Left lung (tissue), 4 donors: ENCODE measurements at regions not wholly inside any gene's neighbourhood (a gene's known extent, or its start where the extent isn't known, plus 50 kb on each side); places are given as distances from the start of the nearest gene placed in this dataset.
A peak's percentile ranks its signal among the peaks of the same experiment; 100 is the strongest.

Experiments used
- ATAC-seq: fragments of 200-7000 bp; cut with Tn5 transposase; one replicate; pipeline ENCODE4 v1.9.1; 2020; ENCODE audit warnings: moderate library complexity
- DNase-seq, 4 donors: peaks; one replicate each; pipeline ENCODE4 v3.0.0-alpha.2; 2013 to 2020
- H3K27ac ChIP-seq, 2 donors: fragments of 200-600 bp; sonication (generic) in 1 of 2; one replicate each; pipeline versions ENCODE4 v1.5.0 to v1.8.0; 2020 to 2021
- H3K27me3 ChIP-seq, 2 donors: fragments of 200-600 bp; sonication (generic) in 1 of 2; one replicate each; pipeline versions ENCODE4 v1.5.0 to v1.8.0; 2020 to 2021
- H3K36me3 ChIP-seq, 2 donors: fragments of 200-600 bp; sonication (generic) in 1 of 2; one replicate each; pipeline versions ENCODE4 v1.5.0 to v1.8.0; 2020 to 2021
- H3K4me1 ChIP-seq, 2 donors: fragments of 200-600 bp; one replicate each; pipeline ENCODE4 v1.8.0; 2021
- H3K4me3 ChIP-seq, 2 donors: fragments of 200-600 bp; sonication (generic) in 1 of 2; one replicate each; pipeline versions ENCODE4 v1.5.0 to v1.8.0; 2020 to 2021; ENCODE audit warnings: mild to moderate bottlenecking in 1 of 2
- H3K9me3 ChIP-seq, 2 donors: fragments of 200-600 bp; sonication (generic) in 1 of 2; one replicate each; pipeline versions ENCODE4 v1.5.0 to v1.8.0; 2020 to 2021
- CTCF ChIP-seq, 2 donors: fragments of 200-600 bp; sonication (generic) in 1 of 2; IDR thresholded peaks; one replicate each; pipeline versions ENCODE4 v1.5.0 to v1.8.0; 2021; ENCODE audit warnings: antibody characterized with exemption in 2 of 2
- intact Hi-C, 2 donors: fragments of 100-400 bp; cut with DNase I; formaldehyde crosslinking; loops; one replicate each; pipeline versions ENCODE4 v1.11.2 to v1.14.2; 2022
- donor health status: DM: no; HTN: yes; CAD: no.
- donor health status: DM: no; HTN: no; CAD: no.

DNA sequence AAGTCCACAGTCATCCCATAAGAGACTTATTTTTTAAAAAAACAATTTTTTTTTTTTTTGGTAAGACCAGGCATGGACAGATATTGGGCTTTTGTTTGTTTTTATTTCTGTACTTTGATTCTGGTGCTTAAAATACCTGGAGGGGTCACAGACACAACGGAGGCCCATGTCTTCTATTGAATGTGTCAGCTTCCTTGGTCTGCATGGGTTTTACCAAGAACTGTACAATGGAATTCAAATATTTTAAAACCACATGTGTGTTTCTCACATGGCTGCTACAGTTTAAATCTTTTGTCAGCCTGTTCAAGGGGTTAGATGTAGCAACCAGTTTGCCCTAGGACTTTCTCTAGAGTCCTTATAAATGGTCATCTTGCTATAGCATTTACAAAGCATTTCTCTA is 139.8 kb downstream of the SOX4 start:
- H3K27ac ChIP-seq = no peak overlapping the region
- no peak for TF ChIP-seq CTCF (IDR thresholded peaks at IDR 0.05)
- no peak overlapping the region for H3K4me3 ChIP-seq
- ATAC-seq (no peak), DNase-seq (no peak)
- H3K36me3 ChIP-seq = no peaks in the 10 kb centered on the region
- intact Hi-C loops = no loop called here
- no peaks in the 10 kb centered on the region for H3K27me3 ChIP-seq
- H3K4me1 ChIP-seq = peaks cover 0 to 11% of the 10 kb centered on the region in 2 donors
- H3K9me3 ChIP-seq = no peaks in the 10 kb centered on the region

GRCh38 chr6:21734204-21734603 is 140.7 kb downstream of the SOX4 start:
- Histone ChIP-seq H3K27ac (no peak overlapping the region), H3K4me3 (no peak overlapping the region), H3K9me3 (no peaks in the 10 kb centered on the region), H3K27me3 (no peaks in the 10 kb centered on the region), H3K36me3 (no peaks in the 10 kb centered on the region), H3K4me1 (peaks cover 0 to 11% of the 10 kb centered on the region in 2 donors)
- ATAC-seq (no peak), DNase-seq (no peak)
- intact Hi-C loops = no loop called here
- TF ChIP-seq CTCF (IDR thresholded peaks at IDR 0.05) = no peak

DNA sequence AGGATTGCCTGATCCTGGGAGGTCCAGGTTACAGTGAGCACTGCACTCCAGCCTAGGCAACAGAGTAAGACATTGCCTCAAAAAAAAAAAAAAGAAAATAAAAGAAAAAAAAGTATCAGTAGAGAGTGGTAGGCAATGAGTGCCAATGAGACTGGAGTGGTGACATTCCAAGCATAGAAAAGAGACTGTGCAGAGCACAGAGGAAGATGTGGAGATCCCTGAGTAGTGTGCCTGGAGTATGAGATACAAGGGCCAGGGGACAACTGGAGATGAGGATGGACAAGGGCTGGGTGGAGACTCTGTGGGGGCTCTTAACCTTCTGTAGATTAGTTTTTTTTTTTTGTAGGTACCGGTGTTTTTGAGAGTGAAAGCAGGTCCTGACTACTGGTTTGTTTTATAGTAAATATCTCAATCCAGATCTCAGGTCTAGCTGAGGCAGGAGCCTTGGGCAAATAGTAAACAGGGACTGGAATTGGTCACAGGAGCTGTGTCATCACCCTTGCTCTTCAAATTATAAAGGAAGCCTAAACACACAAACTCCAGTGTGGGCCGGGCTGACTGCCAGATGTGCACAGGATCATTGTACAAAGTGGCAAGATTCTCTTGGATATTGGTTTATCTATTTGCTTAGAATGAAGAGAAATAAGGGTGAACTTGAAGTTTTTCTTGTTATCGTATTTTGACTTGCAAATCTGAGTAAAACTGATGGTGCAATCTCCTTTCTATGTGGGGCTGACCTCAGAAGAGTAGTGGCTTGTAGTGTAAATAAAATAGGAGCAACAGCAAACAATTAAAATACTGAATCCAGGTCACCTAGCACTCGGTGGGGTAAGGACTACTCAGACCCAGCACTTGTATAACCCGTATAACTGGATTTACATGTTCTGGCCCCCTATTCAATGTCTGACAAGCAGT is 144.9 kb downstream of the SOX4 start:
- no peaks in the 10 kb centered on the region for H3K9me3 ChIP-seq
- peaks cover 0 to 4% of the 10 kb centered on the region in 2 donors for H3K4me1 ChIP-seq
- no peaks in the 10 kb centered on the region for H3K36me3 ChIP-seq
- H3K27ac ChIP-seq = peak overlapping the region in 1 of 2 donors; percentile 6
- intact Hi-C loops = no loop called here
- no peak overlapping the region for H3K4me3 ChIP-seq
- H3K27me3 ChIP-seq = no peaks in the 10 kb centered on the region
- no peak for TF ChIP-seq CTCF (IDR thresholded peaks at IDR 0.05)
- peak; percentile 88 for ATAC-seq
- peak in 1 of 4 donors; percentile 70 for DNase-seq

DNA sequence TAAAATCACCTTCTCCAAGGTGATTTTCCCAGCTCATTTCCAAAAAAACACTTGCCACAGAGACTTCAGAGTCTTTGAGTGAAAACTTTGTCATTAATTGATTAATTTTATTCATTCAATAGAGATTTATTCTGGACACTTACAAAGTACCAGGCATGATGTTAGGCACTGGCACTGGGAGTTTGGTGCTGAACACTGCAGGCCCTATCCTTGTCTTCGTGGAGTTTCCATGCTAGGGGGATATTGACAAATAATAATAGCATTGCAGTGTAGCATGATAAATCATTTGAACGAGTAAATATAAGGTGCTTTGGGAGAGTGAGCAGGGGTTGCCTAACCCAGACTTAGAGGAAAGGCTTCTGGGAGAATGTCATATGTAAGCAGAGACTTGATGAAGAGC is 145.7 kb downstream of the SOX4 start:
- Histone ChIP-seq H3K36me3 (no peaks in the 10 kb centered on the region), H3K27ac (no peak overlapping the region), H3K4me1 (peaks cover 0 to 4% of the 10 kb centered on the region in 2 donors), H3K27me3 (no peaks in the 10 kb centered on the region), H3K4me3 (no peak overlapping the region), H3K9me3 (no peaks in the 10 kb centered on the region)
- no peak for DNase-seq
- no peak for TF ChIP-seq CTCF (IDR thresholded peaks at IDR 0.05)
- ATAC-seq = no peak
- intact Hi-C loops = no loop called here

- Histone ChIP-seq H3K27me3 (no peaks in the 10 kb centered on the region), H3K36me3 (no peaks in the 10 kb centered on the region), H3K27ac (no peak overlapping the region), H3K9me3 (no peaks in the 10 kb centered on the region), H3K4me1 (peaks cover 0 to 4% of the 10 kb centered on the region in 2 donors), H3K4me3 (no peak overlapping the region)
- peak; percentile 7 for ATAC-seq
- intact Hi-C loops = no loop called here
- DNase-seq = no peak
- no peak for TF ChIP-seq CTCF (IDR thresholded peaks at IDR 0.05)
Observed at GRCh38 chr6:21739838-21740237, 146.3 kb downstream of the SOX4 start.
